NCI-H748 (cell line): ENCODE measurements at regions not wholly inside any gene's neighbourhood (a gene's known extent, or its start where the extent isn't known, plus 50 kb on each side); places are given as distances from the start of the nearest gene placed in this dataset.
A peak's percentile ranks its signal among the peaks of the same experiment; 100 is the strongest.

Source experiments
- DNase-seq: peaks from one replicate; lab custom pipeline; 2025; ENCODE audit not compliant: unreplicated experiment; lab: John Stamatoyannopoulos, UW

DNA sequence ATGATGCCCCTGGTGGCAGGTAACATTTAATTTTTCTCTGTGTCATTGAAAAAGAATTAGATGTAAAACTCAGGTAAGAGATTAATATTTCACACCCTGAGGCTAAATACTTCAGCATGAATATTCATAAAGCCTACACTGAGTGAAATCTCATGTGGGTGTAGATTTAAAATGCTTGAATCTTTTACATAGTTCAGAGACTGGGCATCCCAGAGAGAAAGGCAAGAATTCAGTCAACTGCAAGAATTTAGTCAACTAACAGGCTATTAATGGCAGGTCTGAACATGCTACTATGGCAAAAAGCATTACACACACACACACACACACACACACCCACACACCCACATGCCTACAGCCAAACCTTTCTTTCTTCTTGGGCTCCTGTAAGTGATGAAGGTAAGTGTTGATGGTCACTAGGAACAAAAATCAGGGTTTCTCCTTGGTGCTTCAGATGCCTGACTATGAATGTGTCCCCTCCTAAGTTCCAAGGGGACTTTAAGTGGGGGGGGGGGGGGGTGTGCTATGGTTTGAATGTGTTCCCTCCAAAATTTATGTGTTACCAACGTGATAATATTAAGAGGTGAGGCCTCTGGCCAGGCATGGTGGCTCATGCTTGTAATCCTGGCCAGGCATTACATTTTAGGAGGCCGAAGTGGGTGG is 63.7 kb upstream of the PSMD7 start:
- DNase-seq = no peak

DNA sequence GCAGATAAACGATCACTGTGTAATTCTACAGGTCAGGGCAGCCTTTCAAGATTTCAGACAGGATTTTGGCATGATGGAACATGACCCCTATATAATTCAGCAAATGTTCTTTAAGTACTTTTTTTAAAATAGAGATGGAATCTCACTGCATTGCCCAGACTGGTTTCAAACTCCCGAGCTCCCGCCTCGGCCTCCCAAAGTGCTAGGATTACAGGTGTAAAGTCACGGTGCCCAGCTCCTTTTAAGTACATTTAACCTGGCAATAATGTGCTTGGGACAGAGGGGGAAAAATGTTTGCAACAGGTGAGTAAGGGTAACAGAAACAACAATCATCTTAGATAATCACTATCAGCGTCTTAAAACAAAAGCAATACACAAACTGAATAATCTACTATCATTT is 66.5 kb upstream of the PSMD7 start:
- DNase-seq = no peak

DNA sequence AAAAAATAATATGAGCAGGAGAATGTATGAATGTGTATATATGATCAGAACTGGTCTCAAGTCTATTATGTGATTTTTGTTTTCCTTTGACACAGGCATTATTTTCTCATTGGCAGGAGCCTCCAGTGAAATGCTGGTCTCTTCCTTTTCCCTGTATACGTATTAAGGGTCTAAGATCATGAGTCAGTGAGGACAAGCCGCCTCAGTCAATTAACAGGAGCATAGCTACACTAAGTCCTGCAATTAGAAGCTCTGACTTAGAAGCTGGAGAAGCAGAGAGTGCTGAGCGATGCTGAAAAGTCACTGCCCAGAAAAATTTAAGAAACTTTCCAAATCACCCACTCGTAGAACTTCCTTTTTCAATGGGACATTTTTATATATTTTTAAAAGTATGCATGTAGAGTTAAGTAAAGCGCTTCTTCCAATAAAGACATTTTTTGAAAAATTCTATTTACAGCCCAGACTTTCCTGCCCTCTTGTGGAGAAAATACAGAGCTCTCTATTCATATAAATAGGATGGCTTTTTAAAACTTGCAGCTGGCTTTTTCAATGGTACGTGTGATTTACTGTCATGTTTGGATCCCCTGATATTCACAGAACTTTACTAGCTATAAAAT is 70.2 kb upstream of the PSMD7 start:
- peak; percentile 34 for DNase-seq

DNA sequence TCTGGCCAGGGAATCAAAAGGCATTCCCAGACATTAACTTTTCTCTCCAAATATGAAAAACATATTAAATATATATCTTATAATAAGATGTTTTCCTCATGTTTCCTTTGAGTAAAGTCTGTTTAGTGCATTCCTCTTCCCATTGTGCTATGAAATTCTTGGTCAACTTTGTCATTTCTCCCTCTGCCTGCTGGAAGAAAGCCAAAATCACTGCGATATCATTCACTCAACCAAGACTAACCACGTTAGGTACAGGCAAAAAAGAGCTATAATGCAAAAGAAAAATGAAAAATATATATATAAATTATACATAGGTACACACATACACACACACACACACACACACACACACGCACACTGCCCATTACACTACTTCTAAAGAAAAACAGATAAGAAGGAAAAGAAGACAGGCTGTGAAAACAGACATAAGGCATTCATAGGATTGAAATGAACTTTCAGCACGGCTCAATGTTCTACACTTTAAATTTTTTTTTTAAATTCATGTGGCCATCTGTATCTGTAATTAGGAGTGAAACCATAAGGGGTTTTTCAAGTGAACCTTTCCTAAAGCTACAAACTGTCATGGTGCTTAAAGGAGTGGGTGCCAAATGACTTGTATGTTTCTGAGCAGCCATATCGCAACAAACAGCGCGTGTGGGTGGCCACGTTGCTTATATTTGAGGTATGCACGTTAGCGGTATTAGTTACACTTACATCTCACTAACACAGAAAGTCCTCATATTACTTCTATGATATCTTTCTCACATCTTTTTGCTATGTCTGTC is 71.6 kb upstream of the PSMD7 start:
- DNase-seq = no peak

DNA sequence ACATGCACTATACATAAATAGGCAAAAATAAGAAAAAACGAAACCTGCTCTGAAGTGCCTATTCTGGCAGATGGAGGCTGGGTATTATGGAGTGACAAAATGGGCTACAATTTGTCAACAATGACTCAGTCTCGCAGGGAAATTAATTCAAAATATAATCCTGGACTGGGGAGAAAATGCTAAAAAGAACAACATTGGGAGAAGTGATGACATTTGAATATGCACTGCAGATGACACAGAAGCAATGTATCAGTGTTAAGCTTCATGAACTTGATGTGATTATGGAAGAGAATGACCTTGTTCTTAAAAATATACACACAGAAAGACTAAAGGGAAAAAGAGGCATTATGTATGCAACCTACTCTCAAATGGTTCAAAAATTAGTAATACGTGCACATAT is 74.8 kb upstream of the PSMD7 start:
- DNase-seq = no peak

DNA sequence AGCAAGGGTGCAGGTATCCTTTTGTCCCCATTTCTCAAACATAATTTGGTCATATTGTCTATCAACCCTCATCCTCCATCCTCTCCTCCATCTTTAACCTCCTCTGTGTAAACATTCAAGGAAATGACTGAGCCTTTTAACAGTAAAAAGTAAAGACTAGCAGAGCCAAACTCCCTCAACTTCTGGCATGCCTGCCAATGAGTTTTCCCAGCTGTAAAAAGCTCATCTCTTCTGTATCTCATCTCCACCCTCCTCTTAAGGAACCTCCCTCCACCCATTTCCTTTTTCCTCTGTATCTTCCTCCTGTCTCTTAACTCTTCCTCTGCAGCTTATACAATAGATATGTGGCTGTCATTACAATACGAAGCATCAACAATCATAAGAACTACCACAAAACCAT is 76.9 kb upstream of the PSMD7 start:
- no peak for DNase-seq

DNA sequence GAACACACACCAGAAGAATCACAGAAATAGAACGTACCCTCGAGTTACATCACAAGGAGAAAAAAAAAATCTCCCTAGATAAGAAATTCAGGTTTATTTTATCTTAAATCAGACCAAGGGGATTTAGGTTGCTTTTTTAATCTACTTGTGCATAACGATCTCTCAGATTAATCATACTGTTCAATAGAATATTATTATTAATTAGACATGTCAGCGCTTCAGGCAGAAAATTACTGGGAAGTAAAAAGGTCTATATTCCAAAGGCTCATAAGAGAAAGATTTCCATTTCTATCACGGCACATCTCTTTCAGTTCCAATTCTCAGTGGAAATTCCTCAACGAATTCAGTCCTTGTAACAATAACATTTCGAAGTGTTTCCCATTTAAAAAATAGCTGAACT is 77.7 kb upstream of the PSMD7 start:
- DNase-seq = no peak

DNA sequence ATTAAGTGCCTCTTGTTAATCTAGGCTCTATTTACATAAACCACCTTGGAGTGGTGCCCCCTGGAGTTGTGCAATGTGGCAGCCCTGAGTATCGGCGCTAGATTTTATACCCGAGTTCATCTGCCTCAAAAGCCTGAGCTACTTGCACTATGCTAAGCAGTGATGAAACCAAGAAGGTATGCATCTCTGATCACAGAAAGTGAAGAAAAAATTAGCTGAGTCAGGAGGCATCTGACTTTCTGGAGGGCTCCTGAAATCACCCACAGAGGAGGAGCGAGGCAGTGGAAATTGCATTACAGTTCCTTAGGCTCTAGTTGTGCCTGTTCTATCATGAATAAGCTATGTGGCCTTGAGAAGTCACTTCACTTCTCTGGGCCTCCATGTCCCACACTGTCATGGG is 80.3 kb upstream of the PSMD7 start:
- no peak for DNase-seq

DNA sequence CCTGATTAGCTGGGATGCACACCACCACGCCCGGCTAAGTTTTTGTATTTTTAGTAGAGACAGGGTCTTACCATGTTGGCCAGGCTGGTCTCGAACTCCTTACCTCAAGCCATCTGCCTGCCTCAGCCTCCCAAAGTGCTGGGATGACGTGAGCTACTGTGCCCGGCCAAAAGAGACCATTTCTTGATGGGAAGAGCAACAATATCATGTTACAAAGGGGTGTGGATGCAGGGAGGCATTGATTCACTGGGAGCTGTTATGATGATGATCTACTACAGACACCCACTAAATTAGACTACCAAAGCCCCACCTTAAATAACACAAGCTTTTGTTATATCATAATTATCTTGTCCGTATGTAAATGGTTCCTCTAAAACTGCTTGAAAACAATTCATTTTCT is 81.4 kb upstream of the PSMD7 start:
- DNase-seq = peak; percentile 12

DNA sequence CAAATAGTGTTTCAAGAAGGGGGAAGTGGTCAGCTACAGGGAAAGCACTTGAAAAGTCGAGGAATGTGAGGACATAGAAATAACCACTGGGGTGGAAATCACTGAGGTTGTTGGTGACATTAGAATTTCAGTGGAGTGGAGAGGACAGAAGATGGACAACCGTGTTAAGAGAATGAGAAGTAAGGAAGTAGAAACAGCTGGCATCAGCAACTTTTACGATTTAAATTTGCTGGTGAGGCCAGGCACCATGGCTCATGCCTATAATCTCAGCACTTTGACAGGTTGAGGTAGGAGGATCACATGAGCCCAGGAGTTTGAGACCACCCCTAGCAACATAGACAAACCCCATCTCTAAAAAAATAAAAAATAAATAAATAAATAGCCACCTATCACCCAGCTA is 83.2 kb upstream of the PSMD7 start:
- no peak for DNase-seq

DNA sequence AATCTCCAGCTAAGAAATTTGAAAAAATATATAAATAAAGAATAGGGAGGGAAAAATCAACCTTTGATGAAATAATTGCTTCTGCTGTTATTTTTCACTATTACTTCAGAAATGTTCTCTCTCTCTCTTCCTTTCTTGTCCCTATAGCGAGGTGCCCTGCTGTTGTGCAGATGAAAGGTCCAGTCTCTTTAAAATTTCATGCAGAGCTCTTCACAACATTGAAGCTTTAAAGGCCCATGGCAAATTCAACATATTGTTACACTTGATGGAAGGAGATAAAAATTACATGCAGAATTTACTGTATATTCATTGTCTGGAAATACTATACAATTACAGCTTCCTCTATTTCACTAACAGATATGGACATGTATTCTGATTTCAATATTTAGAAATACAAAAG is 86.4 kb upstream of the PSMD7 start:
- DNase-seq = no peak

DNA sequence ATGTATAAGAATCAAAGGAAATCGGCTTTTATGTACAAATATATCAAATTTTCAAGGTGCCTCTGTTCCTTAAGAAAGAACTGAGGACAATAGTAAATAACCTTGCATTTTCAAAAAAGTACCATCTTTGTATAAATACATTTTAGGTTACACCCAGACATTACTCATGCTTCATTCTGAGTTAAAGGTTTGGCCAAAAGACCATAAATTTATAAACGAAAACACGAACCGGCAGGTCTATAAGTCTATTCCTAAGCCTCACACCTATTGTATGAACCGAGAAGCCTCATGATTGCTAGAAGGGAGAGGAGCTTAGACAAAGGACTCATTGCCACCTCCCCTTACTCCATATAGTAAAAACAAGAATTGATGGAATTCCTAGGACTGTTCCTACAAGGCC is 94.6 kb upstream of the PSMD7 start:
- DNase-seq = no peak

DNA sequence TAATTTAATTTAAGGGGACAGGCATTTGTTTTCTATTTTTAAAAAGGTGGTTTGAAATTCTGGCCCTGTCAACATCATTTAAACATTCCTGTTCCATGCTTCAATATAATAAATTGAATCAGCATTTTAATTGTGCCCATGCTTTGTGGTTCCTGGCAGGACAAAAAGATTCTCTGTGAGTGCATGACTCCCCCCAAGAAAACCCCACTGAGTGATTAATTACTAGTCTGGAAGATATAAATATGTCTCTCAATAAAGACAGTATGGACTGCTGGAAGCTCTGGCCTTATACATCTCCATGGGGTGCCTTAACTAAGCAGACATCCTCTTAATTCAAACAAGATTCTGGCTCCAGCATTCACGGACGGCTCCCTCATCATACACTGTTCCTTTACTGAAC is 95.0 kb upstream of the PSMD7 start:
- DNase-seq = no peak

DNA sequence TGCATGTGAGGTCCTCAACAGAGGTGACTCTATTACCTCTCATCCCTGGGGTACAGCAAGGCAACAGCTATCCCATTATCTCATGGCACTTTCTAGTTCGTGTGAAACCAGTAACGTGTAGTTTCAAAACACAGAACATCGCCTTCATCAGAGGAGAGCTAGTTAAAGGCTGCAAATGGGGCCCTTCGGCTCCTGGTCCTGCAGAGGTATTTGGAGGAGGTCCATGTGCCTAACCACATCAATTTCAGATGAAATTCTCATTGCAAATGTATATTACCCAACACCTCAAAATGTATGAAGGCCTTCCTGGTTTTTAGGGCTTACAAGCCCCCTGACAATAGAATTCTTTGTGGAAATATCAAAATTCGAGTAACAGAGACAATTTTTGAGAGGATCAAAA is 95.7 kb upstream of the PSMD7 start:
- DNase-seq = no peak

DNA sequence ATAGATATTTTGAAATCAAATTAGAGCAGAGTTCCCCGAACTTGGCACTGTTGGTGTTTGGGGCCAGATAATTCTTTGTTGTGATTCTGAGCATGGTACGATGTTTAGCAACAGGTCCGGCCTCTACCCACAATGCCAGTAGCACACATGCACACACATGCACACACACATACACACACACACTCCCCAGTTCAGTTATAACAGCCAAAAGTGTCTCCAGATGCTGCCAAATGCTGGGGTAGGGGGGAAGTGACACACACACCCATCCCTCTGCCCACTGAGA is 96.8 kb upstream of the PSMD7 start:
- DNase-seq = no peak

DNA sequence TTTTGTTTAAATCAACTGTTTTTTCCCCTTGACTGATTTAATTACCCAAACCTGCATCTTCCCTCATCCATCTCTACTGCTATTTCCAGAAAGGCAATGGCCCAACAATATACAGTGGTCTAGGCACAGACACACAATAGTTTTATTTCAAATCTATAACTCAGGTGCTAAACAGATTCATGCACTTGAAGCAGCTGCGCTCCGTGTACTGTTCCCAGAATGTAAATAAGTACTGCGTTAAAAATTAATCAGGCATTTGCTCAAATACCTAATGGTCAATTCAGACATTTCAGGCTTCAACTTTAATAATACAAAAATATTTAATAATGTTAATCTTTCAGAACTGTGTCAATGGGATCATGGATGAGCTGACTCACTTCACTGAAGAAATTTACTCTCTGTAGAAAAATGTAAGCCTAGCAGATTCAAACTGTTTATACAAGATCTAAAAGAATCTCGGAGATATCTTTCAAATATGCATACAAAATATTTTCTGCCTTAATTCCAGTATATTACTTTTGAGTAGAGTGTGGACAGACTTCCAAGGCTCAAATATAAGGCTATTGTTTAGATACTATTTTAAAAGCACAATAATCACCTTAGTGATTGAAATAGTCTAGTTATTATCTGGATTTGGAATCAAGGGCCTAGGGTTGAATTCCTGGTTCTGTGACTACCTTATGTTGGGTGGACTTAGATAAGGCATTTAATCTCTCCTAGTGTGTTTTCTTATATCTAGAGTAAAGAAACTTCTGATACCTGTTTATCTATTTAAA is 97.4 kb upstream of the PSMD7 start:
- no peak for DNase-seq

DNA sequence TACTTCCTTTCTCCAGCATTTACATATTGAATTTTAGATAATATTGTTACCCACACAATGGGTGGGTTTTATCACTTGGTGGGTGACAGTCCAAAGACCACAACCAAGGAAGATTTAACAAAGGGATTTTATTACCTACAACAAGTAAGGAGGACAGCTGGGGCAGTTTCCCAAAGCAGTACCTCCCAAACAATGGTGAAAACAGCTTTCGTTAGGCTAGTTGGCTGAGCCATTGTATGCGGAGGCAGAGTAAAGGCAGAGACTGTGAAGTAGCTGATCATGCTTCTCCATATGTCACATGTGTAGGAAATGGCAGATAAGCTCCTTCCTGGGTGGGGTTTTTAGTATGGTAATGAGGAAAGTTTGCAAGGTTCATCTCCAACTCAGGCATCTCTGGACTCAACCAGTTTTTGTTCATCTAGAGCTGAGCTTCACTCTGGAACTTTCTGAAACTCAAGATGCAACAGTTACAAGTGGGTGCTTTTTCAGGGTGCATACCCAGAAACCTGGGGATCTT is 104.3 kb upstream of the PSMD7 start:
- no peak for DNase-seq

DNA sequence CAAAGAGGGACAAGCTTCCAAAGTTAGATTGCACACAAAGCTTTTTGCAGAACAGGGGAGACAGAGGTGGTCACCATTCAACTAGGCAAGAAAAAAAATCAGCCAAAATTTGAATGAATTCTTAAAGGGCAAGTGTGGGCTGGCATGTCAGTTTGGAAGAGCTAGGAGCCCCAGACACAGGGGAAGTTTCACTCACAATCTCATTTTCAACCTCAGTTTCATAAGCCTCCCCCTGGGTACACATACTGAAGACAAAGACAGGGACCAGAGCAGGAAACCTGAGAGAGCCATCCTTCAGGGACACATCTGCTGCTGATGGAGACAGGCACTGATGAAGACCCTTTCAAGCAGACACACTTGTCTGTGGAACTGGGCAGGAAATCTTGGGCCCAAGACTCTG is 106.3 kb upstream of the PSMD7 start:
- DNase-seq = no peak

DNA sequence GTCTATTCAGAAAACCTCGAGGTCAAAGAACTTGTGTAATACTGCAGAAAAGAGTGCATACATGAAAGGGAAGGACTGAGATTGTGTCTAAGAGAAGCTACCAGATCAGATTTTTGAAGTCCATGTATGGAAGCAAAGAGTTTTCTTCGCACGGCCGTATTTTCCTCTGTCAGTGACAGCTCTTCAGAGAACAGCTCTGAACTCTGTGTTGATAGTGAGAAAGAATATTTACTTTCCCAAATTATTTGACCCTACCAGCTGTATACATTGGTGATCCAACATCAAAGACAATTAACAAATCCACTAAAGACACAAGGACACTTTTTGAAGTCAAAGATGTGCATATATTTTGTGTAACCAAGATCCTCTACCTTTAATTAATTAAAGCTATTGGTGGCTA is 107.8 kb upstream of the PSMD7 start:
- no peak for DNase-seq

DNA sequence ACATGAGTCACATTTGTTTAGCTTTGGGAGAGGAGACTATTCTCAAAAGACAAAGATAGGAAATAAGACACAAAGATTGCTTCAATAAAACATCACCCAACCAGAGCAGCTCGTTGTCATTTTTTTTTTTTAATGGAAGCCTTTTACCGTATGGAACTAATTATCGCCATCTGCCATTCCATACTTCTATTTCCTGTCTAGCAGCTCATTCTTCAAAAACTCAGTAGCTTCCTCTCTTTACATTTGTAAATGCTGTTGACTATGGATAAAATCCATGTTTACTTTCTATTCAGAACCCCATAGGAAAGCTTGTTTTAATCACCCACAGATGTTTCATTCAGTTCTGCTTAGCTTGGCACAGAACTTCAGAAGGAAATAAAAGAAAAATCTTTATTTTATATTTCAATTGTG is 110.0 kb upstream of the PSMD7 start:
- DNase-seq = peak; percentile 91

DNA sequence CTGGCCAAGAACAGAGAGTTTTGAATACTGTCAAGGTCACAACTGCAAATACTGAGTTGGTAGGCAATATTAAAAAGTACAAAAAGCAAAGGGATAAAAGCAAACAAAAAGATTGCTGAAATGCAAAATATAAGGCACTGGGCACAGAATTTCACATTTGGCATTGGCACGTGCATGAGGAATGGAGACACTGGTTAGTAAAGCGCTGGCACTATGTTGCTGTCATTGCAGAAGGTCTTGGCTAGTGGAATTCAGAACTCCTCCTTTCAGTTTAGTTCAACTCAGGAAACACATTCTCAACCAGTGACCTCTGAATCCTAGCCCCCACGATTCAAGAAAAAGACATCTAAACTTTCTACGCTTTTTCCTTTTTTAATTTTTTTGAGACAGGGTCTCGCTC is 111.8 kb upstream of the PSMD7 start:
- no peak for DNase-seq
